ENCODE measurements at regions not wholly inside any gene's neighbourhood (a gene's known extent, or its start where the extent isn't known, plus 50 kb on each side); places are given as distances from the start of the nearest gene placed in this dataset.

GRCh38 chr2:41151746-41152145 lies 699.9 kb upstream of the SLC8A1 start:
- WGBS, 2 donors: 77 to 87% methylated on average over 4 of the region's 4 CpGs
- Histone ChIP-seq H3K36me3 (no peaks in the 10 kb centered on the region), H3K27me3 (no peaks in the 10 kb centered on the region), H3K4me3 (no peak overlapping the region), H3K4me1 (no peaks in the 10 kb centered on the region), H3K27ac (no peak overlapping the region), H3K9me3 (no peaks in the 10 kb centered on the region)
- no peak for DNase-seq
- intact Hi-C loops (cut with DNase I): no loop called here
- TF ChIP-seq POLR2A (IDR thresholded peaks at IDR 0.05) (no peak), EP300 (IDR thresholded peaks at IDR 0.05) (no peak), CTCF (IDR thresholded peaks at IDR 0.05) (no peak), POLR2AphosphoS5 (IDR thresholded peaks at IDR 0.05) (no peak)

DNA sequence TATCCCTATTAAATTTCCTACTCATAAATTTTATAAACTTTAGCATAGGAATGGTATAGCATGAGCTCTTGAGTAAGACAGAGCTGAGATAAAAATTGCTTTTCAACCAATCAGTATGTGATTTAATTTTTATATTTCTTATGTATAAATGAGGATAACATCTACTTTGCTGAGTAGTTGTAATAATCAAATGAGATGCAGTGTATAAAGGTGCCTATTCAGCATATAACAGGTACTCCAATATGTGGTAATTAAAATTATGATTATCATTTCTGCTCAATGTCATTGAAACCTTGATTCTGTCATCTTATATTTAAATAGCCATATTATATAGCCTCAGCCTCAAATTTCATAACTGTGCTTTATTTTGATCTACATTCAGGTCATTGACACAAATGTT lies 700.4 kb upstream of the SLC8A1 start:
- DNase-seq: no peak
- Histone ChIP-seq H3K4me3 (no peak overlapping the region), H3K4me1 (no peaks in the 10 kb centered on the region), H3K36me3 (no peaks in the 10 kb centered on the region), H3K27me3 (no peaks in the 10 kb centered on the region), H3K27ac (no peak overlapping the region), H3K9me3 (no peaks in the 10 kb centered on the region)
- TF ChIP-seq POLR2AphosphoS5 (IDR thresholded peaks at IDR 0.05): no peak
- TF ChIP-seq EP300 (IDR thresholded peaks at IDR 0.05): no peak
- TF ChIP-seq POLR2A (IDR thresholded peaks at IDR 0.05): no peak
- no peak for TF ChIP-seq CTCF (IDR thresholded peaks at IDR 0.05)
- intact Hi-C loops (cut with DNase I): no loop called here

GRCh38 chr2:41160439-41160838 lies 708.5 kb upstream of the SLC8A1 start:
- no peak overlapping the region for H3K27ac ChIP-seq
- 43 to 68% methylated on average over 1 of the region's 1 CpG for WGBS, 2 donors
- no peaks in the 10 kb centered on the region for H3K36me3 ChIP-seq
- no peak for DNase-seq
- H3K4me1 ChIP-seq: no peaks in the 10 kb centered on the region
- no peaks in the 10 kb centered on the region for H3K27me3 ChIP-seq
- no peaks in the 10 kb centered on the region for H3K9me3 ChIP-seq
- intact Hi-C loops (cut with DNase I): no loop called here
- no peak for TF ChIP-seq POLR2AphosphoS5 (IDR thresholded peaks at IDR 0.05)
- no peak for TF ChIP-seq EP300 (IDR thresholded peaks at IDR 0.05)
- no peak for TF ChIP-seq POLR2A (IDR thresholded peaks at IDR 0.05)
- no peak for TF ChIP-seq CTCF (IDR thresholded peaks at IDR 0.05)
- no peak overlapping the region for H3K4me3 ChIP-seq

- H3K4me1 ChIP-seq: no peaks in the 10 kb centered on the region
- H3K36me3 ChIP-seq: no peaks in the 10 kb centered on the region
- no peaks in the 10 kb centered on the region for H3K9me3 ChIP-seq
- H3K27ac ChIP-seq: no peak overlapping the region
- TF ChIP-seq POLR2A (IDR thresholded peaks at IDR 0.05): no peak
- TF ChIP-seq CTCF (IDR thresholded peaks at IDR 0.05): no peak
- TF ChIP-seq EP300 (IDR thresholded peaks at IDR 0.05): no peak
- TF ChIP-seq POLR2AphosphoS5 (IDR thresholded peaks at IDR 0.05): no peak
- no peak for DNase-seq
- no peaks in the 10 kb centered on the region for H3K27me3 ChIP-seq
- intact Hi-C loops (cut with DNase I): no loop called here
- no peak overlapping the region for H3K4me3 ChIP-seq
- 80 to 89% methylated on average over 2 of the region's 2 CpGs for WGBS, 2 donors
Observed at GRCh38 chr2:41167014-41167413, 715.1 kb upstream of the SLC8A1 start.

DNA sequence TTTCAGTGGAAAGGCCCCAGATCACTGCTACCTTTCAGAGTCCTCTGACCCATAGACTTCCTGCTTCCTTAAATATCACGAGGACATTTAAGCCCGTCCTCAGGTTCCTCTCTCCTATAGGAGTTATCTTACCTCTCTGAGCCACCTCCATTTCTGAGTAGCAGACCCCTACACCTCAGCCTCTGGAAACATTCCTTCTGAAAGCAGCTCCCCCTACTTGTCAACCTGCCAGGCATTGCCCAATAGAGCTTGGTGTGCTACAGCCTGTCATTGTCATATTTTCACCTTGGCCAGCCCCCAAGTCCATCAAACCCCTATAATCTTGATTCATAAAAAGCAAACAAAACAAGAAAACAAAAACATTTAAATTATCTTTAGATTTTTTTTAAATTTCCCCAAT lies 717.9 kb upstream of the SLC8A1 start:
- DNase-seq: no peak
- intact Hi-C loops (cut with DNase I): no loop called here
- 65 to 78% methylated on average over 2 of the region's 2 CpGs for WGBS, 2 donors
- no peaks in the 10 kb centered on the region for H3K4me1 ChIP-seq
- H3K9me3 ChIP-seq: no peaks in the 10 kb centered on the region
- no peak overlapping the region for H3K4me3 ChIP-seq
- no peaks in the 10 kb centered on the region for H3K36me3 ChIP-seq
- TF ChIP-seq EP300 (IDR thresholded peaks at IDR 0.05) (no peak), POLR2A (IDR thresholded peaks at IDR 0.05) (no peak), CTCF (IDR thresholded peaks at IDR 0.05) (no peak), POLR2AphosphoS5 (IDR thresholded peaks at IDR 0.05) (no peak)
- no peaks in the 10 kb centered on the region for H3K27me3 ChIP-seq
- no peak overlapping the region for H3K27ac ChIP-seq

Data from sigmoid colon (tissue), 6 donors.